ENCODE measurements at regions not wholly inside any gene's neighbourhood (a gene's known extent, or its start where the extent isn't known, plus 50 kb on each side); places are given as distances from the start of the nearest gene placed in this dataset.

- DNase-seq (ENCODE audit: low read depth): no peak
Measured at GRCh38 chr4:57491388-57491787, 381.2 kb upstream of the IGFBP7 start.

- DNase-seq (ENCODE audit: low read depth): no peak
Measured at GRCh38 chr4:57490520-57491255, 380.5 kb upstream of the IGFBP7 start.

GRCh38 chr4:57488366-57489162 lies 378.4 kb upstream of the IGFBP7 start:
- DNase-seq (ENCODE audit: low read depth): no peak

GRCh38 chr4:57475424-57475823 lies 365.2 kb upstream of the IGFBP7 start:
- no peak for DNase-seq (ENCODE audit: low read depth)

GRCh38 chr4:57465321-57466056 lies 355.3 kb upstream of the IGFBP7 start:
- no peak for DNase-seq (ENCODE audit: low read depth)

GRCh38 chr4:57462843-57463242 lies 352.7 kb upstream of the IGFBP7 start:
- no peak for DNase-seq (ENCODE audit: low read depth)

GRCh38 chr4:57460967-57461366 lies 350.8 kb upstream of the IGFBP7 start:
- no peak for DNase-seq (ENCODE audit: low read depth)

GRCh38 chr4:57448901-57449300 lies 338.7 kb upstream of the IGFBP7 start:
- no peak for DNase-seq (ENCODE audit: low read depth)

- no peak for DNase-seq (ENCODE audit: low read depth)
Measured at GRCh38 chr4:57448452-57448851, 338.3 kb upstream of the IGFBP7 start.

GRCh38 chr4:57446266-57446665 lies 336.1 kb upstream of the IGFBP7 start:
- DNase-seq (ENCODE audit: low read depth): no peak

- no peak for DNase-seq (ENCODE audit: low read depth)
Measured at GRCh38 chr4:57445686-57446085, 335.5 kb upstream of the IGFBP7 start.

- no peak for DNase-seq (ENCODE audit: low read depth)
Measured at GRCh38 chr4:57444671-57445070, 334.5 kb upstream of the IGFBP7 start.

- no peak for DNase-seq (ENCODE audit: low read depth)
Measured at GRCh38 chr4:57443787-57444186, 333.6 kb upstream of the IGFBP7 start.

GRCh38 chr4:57443308-57443707 lies 333.1 kb upstream of the IGFBP7 start:
- no peak for DNase-seq (ENCODE audit: low read depth)

GRCh38 chr4:57442831-57443291 lies 332.7 kb upstream of the IGFBP7 start:
- no peak for DNase-seq (ENCODE audit: low read depth)

GRCh38 chr4:57442241-57442640 lies 332.1 kb upstream of the IGFBP7 start:
- no peak for DNase-seq (ENCODE audit: low read depth)

- DNase-seq (ENCODE audit: low read depth): no peak
Measured at GRCh38 chr4:57437649-57438048, 327.5 kb upstream of the IGFBP7 start.

GRCh38 chr4:57435300-57435699 lies 325.1 kb upstream of the IGFBP7 start:
- no peak for DNase-seq (ENCODE audit: low read depth)

GRCh38 chr4:57430726-57431125 lies 320.5 kb upstream of the IGFBP7 start:
- no peak for DNase-seq (ENCODE audit: low read depth)

GRCh38 chr4:57426779-57427395 lies 316.7 kb upstream of the IGFBP7 start:
- no peak for DNase-seq (ENCODE audit: low read depth)

GRCh38 chr4:57425610-57426009 lies 315.4 kb upstream of the IGFBP7 start:
- no peak for DNase-seq (ENCODE audit: low read depth)

GRCh38 chr4:57424232-57424897 lies 314.2 kb upstream of the IGFBP7 start:
- no peak for DNase-seq (ENCODE audit: low read depth)

Data from activated T-helper 9 cell treated with anti-CD3 and anti-CD28 coated beads, Interleukin-2, amount 50 U/mL, for 16 hours (primary cell).